HTR-8/SVneo (cell line): ENCODE measurements at regions not wholly inside any gene's neighbourhood (a gene's known extent, or its start where the extent isn't known, plus 50 kb on each side); places are given as distances from the start of the nearest gene placed in this dataset.
"Not testable (repeated sequence)": the region's sequence is repeated elsewhere in the genome, so short reads cannot be mapped to it uniquely, and the experiment has no call there.

Source experiments
- DNase-seq: peaks from one replicate; pipeline ENCODE4 v3.0.0; 2011; ENCODE audit warnings: low spot score, mixed read lengths; ENCODE audit not compliant: insufficient read length
- FAIRE-seq: peaks from 2 replicates; lab custom pipeline; 2011; peaks lifted over from hg19 to GRCh38; lab: Jason Lieb, UNC

DNA sequence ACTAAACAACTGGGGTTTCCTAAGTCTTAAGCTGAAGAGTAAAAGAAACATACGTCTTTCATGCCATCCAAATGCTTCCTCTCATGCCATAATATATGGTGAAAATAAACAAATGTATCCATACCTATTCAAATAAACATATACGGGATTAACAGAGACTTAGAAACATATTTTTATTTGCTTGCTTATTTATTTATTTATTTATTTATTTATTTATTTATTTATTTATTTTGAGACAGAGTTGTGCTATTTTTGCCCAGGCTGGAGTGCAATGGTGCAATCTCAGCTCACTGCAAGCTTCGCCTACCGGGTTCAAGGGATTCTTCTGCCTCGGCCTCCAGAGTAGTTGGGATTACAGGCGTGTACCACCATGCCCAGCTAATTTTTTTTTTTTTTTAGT, 291.6 kb upstream of the CNTN5 start:
- FAIRE-seq (no peak), DNase-seq (no peak)

DNA sequence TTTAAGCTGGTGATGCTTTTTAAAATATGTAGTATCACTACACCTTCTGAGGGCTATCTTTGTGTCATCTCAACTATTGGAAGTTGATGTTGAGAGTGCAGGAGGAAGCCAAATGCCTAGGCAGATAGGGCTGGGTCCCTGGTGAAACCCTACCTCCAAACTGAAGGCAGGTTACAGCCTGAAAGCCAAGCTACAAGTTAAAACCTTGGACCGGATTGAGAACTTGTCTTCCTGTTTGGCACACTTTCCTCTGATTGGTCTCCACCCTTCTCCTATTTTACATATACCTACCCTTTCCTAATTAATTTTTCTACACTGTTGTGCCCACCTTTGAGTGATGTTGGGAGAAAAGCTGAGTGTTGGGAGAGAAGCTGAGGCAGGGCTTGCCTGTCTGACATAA, 287.8 kb upstream of the CNTN5 start:
- no peak for DNase-seq
- FAIRE-seq, result no peak

DNA sequence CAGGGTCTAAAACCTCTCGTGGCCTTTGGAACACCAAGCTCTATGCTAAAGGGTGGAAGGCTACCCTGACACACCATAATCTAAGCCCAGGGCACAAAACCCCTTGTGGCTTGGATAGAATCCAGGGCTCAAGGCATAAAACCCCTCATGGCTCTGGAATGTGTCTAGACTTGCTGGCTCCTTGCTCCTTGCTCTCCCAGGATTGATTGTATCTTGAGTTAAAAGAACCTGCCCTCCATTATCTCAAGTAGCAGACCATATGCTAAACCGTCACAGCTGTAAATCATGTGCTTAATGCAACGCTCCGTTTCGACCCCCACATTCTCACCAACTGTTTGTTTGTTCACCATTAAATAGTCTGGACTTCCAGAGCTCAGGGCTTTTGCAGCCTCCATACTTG, 287.4 kb upstream of the CNTN5 start:
- not testable (repeated sequence) for DNase-seq, FAIRE-seq

DNA sequence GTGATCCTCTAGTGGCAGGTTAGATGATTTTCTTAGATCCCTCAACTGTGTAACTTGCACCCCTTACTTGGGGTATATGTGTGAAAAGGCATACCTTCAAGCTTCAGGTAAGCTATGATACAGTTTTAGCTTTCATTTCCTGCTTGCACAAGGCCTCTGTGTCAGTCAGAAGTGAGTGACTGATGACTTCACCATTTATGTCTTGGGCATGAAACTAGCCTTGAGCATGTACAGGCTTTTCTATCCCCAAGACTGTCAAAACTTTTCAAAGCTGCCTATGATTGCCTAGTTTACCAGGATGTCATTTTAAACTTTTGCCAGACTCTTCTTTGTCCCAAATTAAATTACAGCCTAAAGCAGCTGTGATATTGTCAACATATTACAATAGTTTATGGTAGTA, 286.1 kb upstream of the CNTN5 start:
- FAIRE-seq, result no peak
- no peak for DNase-seq

DNA sequence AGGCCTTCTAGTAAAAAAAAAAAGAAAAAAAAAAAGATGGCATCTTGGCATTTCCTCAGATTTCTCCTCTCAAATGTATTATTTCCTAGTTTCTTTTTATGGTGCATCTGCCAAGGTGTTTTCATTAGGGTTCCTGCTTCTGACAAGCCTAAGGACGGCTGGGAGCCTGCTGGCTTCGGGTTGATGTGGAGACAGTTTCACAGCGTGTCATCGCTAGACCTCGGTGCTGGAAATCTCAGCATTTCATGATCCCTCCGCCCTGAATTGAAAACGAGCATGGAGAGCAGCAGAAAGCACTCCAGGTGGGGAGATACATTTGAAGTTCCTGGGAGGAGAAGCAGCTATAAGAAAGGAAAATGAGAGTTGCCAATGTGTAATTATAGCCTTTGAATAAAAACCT, 283.9 kb upstream of the CNTN5 start:
- FAIRE-seq, result no peak

DNA sequence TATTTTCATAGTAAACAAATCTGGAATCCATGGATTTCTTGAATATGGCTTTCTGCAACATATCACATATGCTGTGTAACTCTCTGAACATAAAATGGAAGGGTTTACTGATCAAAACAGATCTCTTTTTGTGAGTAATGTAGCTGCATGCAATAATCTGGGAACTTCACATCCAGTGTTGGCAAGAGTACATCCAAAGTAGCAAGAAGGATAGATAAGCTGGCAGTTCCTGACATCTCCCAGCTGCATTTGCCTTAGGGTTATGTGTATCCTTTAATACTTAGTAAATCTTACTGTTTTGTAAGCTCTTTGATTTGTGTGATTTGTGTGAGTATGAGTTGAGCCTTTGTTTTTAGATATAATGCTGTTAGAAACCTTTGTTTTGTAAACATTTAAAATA, 280.4 kb upstream of the CNTN5 start:
- FAIRE-seq, result no peak
- DNase-seq, result no peak

More for the DNA sequence above, 283.9 kb upstream of the CNTN5 start:
- no peak for DNase-seq

DNA sequence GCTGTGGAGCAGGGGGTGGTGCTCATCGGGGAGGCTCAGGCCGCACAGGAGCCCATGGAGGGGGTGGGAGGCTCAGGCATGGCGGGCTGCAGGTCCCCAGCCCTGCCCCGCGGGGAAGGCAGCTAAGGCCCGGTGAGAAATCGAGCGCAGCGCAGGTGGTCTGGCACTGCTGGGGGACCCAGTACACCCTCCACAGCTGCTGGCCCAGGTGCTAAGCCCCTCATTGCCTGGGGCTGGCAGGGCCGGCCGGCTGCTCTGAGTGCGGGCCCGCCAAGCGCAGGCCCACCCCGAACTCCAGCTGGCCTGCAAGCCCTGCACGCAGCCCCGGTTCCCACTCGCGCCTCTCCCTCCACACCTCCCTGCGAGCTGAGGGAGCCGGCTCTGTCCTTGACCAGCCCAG, 257.3 kb upstream of the CNTN5 start:
- not testable (repeated sequence) for DNase-seq, FAIRE-seq

DNA sequence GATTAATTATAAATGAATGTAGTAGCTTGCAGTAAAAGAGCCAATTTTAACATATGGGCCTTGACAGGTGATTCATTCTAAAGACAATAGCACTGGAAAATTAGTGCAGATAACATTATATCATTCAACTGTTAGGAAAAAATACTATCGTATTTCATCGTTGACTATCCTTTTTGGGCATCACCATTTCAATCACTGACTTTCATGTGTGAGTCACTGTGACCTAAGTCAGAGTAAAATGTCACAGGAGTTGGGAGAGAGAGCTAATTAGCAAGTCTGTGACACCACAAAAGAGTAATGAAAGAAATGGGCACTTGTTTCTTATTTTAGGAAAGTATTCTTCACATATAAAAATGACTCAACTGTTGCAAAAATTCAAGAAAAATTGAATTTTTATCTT, 253.8 kb upstream of the CNTN5 start:
- DNase-seq (no peak), FAIRE-seq (no peak)

DNA sequence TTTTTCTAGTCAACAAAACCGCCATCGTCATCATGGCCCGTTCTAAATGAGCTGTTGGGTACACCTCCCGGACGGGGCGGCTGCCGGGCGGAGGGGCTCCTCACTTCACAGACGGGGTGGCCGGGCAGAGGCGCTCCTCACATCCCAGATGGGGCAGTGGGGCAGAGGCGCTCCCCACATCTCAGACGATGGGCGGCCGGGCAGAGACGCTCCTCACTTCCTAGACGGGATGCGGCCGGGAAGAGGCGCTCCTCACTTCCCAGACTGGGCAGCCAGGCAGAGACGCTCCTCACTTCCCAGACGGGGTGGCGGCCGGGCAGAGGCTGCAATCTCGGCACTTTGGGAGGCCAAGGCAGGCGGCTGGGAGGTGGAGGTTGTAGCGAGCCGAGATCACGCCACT, 250.7 kb upstream of the CNTN5 start:
- DNase-seq, FAIRE-seq: not testable (repeated sequence)

DNA sequence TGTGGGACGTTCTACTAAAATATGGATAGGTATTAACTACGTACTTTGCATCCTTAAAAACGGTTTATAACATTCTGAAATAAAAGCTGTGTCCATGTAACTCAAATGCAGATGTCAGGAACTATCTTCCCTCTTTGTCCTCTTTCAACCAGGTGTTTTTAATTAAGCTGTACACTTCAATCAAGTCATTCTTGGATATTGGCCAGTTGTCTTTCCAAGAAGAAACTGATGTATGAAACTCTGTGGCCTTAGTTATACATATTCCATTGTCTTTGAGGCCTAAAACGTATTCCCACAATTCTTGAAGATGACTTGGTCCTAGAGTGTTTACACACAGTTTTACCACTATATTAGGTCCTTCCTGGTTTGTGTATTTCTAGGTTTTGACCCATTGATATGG, 249.0 kb upstream of the CNTN5 start:
- FAIRE-seq (no peak), DNase-seq (no peak)

DNA sequence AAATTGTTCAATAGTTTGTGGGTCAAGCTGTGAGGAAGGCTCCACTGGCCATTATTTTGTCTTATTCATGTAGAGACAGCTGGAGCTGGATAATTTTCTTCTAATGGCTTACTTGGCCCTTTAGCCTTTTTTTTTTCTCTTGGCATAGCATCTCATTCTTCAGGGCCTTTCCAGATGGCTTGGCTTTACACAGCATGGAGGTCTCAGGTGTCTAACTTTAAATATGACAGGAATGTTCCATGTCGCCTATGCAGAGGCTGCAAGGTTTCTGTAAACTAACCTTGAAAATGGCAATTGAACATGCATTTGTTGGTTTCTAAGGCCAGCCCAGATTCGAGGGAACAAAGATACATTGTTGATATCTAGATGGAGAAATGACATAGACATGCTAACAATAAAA, 247.9 kb upstream of the CNTN5 start:
- no peak for DNase-seq
- FAIRE-seq, result no peak

DNA sequence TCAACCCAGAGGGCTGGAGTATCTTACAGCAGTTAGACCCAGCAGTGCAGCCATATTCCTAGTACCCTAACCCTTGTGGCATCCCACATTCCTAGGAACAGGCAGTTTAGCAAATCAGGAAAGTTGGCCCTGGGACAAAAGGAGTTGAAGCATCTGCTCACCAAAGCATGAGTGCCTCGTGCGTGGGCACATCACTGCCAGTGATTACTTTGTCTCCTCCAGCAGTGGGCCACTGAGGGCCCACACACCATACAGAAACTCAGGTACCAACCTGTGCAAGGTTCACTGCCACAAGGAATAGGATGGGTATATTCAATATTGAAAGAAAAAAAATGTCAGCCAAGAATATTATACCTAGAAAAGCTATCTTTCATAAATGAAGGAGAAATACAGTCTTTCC, 227.5 kb upstream of the CNTN5 start:
- DNase-seq, result no peak
- peak; percentile 49 for FAIRE-seq

DNA sequence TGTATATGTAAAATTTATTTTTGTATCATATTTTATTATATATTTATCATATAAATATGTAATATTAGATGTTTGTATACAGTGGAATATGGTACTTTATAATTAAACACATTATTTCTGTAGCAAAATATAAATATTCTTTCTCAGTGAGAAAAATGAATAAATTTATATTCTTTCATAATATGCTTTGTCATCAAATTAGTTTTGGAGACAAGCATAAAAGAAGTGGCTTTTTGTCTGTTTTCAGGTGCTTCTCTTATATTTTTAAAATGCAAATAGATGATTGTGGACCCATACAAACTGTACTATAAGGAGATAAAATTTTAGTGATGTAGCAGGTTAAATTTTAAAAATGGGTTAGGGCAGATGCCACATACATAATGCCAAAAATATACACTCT, 222.4 kb upstream of the CNTN5 start:
- DNase-seq, result no peak
- FAIRE-seq, result no peak

DNA sequence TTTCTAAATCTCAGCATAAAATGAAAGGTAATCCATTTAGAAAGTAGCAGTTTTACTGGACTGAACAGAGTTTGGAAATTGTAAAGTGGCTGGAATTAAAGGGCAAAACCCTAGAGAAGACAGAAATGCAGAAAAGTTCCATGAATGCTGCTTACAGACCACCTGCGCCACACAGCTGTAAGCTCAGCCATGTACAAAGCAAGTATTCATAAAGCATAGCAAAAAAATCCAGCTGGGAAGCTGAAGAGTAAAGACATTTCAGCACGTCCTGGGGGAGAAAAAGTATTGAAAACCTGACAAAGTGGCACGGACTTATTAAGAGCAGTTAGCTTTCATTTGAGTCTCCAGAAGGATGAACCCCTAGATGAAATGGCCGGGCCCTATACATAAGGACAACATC, 220.1 kb upstream of the CNTN5 start:
- DNase-seq, result no peak
- no peak for FAIRE-seq

DNA sequence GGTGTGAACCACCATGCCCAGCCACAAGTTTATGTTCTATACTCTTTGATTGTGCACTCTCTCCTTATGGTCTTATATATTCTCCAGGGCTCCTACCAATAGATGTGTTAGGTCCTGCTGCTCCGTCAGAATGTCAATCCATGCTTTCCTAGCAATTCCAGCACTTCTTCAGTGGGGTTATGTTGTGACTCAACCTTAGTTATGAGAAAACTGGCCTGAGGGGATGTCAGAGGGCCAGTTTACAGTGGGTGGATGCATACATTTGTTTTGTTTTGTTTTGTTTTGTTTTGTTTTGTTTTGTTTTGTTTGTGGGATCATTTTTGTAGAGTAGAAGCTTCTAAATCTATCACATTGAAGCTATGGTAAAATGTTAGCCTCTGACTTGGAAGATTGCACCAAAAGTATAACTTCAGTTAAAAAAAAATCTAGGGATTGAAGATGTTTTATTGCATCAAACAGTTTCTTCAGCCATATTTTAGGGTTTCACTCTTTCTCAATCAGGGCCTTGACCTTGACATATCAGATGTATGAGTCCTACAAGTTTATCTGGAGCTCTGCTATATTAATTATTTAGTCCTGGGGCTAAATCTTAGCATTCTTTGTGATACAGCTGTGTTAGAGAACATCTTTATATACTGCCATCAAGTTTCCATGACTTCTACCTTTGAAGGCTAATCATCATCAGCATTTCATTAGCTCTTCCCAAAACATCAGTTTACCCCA, 191.6 kb upstream of the CNTN5 start:
- no peak for FAIRE-seq
- DNase-seq, result no peak

DNA sequence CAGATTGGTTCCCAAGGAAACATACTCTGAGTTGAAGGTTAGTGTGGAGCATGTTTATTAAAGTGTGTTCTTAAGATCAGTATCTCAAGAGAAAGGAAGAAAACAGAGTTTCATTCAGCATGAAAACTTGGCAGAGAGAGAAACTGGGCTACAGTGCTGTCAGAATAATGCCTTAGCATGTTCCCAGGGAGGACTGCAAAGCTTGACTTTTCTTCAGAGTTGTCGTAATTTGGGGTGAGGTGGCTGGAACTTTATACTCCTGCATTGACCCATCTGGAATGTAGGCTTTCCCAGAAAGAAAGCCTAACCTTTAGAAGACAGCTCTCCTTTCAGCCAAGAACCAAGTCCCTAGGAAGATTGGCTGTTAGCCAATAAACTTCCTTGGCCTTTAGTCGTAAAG, 190.8 kb upstream of the CNTN5 start:
- no peak for FAIRE-seq

DNA sequence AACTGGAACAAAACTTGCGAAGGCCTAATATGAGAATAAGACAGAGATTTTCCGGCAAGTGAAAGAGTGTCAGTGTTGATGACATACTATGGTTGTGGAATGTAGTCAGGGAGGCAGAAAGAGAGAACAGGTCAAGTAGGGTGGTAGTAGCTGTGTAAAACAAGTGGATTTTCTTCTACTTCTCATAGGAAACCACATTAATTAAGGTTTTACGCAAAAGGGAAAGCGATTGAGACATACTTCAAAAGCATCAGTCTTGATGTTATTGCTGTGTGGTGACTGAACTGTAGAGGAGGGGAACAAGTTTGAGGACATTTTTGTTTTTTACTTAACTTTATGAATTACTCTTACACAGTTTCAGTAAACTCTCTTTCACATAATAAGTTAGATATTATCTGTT, 186.0 kb upstream of the CNTN5 start:
- FAIRE-seq (no peak), DNase-seq (no peak)

More for the DNA sequence above, 190.8 kb upstream of the CNTN5 start:
- no peak for DNase-seq

DNA sequence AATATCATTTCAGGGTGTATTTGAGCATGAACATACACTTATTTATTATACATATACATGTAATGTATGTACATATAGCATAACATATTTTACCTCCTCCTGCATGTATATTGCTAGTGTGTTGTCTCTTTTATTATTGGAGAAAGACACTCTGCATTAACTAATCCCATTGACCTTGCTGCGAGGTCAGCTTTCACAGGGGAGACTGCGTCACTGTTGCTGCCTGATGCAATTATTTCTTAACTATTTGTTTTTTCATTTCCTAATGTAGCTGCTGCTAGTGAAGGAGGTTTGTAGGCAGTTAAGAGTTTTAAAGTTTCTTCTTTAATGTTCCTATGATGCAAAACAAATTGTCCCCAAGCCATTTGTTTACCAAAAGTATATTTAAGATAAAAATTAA, 185.4 kb upstream of the CNTN5 start:
- FAIRE-seq, result no peak

DNA sequence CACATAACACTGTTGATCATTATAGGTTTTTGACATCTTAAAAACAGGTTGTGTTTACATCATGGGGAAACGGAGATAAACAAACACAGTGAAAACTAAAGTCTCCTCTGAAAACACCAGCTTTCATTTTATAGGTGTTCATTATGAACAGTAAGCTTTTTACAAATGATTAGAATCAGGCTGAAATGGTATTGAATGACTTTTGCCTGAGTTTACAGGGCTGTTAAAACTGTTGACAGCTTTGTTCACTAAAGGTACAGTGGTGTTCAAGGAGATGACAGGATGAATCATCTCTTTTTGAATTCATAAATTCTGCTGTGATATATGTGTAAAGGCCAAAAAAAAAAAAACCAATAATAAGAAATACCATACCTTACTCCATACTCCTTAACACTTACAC, 184.6 kb upstream of the CNTN5 start:
- FAIRE-seq (no peak), DNase-seq (no peak)

More for the DNA sequence above, 185.4 kb upstream of the CNTN5 start:
- DNase-seq, result no peak

DNA sequence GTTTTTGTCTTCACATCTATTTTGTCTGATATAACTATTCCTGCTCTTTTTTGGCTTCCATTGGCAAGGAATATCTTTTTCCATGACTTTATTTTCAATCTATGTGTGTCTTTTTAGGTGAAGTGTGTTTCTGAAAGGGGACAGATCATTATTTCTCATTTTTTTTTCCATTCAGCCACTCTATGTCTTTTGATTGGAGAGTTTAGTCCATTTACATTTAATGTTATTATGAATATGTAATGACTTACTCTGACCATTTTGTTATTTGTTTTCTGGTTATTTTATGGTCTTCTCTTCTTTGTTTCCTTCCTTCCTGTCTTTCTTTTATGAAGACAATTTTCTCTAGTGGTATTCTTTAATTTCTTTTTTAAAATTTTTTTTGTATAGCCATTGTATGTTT, 178.6 kb upstream of the CNTN5 start:
- DNase-seq (no peak), FAIRE-seq (no peak)

DNA sequence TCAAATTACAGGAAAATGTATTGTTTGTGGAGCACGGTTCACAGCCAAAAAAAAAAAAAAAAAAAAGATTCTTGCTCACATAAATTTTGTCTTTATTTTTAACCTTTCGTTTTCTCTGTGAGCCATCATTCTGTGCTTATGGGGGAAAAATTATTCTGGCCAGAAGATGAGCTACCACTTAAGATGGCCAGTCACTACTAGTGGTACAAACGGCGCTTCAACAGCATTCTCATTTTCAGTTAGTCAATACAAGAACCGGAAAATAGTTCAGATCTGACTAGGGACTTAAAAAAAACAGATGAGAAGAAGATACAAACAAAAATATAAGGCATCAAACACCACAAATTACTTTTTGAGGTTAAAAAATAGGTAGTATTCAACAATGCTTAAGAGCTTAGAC, 158.6 kb upstream of the CNTN5 start:
- no peak for FAIRE-seq

DNA sequence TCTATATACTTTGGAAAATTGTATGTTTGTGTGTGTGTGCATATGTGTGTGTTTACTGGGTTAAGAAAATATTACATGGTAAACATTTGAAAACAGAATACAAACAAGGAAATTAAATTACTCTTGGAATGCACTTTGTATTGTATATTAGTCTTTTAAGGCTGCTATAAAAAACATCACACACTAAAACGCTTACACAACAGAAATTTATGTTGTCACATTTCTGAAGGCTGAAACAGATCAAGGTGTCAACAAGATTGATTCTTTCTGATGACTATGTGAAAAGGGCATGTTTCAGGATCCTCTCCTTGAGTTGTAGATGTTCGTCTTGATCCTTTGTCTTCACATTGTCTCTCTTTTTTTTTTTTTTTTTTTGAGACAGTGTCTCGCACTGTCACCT, 149.1 kb upstream of the CNTN5 start:
- no peak for FAIRE-seq

More for the DNA sequence above, 158.6 kb upstream of the CNTN5 start:
- no peak for DNase-seq

More for the DNA sequence above, 149.1 kb upstream of the CNTN5 start:
- DNase-seq, result no peak
